Esophagus muscularis mucosa (tissue), 4 donors: ENCODE measurements at regions not wholly inside any gene's neighbourhood (a gene's known extent, or its start where the extent isn't known, plus 50 kb on each side); places are given as distances from the start of the nearest gene placed in this dataset.

Experiments
- DNase-seq: peaks from one replicate; pipeline ENCODE4 v3.0.0-alpha.2; 2017; ENCODE audit errors: extremely low spot score
- H3K27ac ChIP-seq, 4 donors: fragments of 200-600 bp; sonication (generic); replicated peaks in 1 of 4; 1 replicate in 3 of 4; 2 replicates in 1 of 4; pipeline ENCODE4 v1.5.1; 2016 to 2019; ENCODE audit warnings: mild to moderate bottlenecking in 1 of 4
- H3K27me3 ChIP-seq, 4 donors: fragments of 200-600 bp; sonication (generic); one replicate each; pipeline versions ENCODE4 v1.5.1 to v1.6.0; 2016 to 2019
- H3K36me3 ChIP-seq, 4 donors: fragments of 200-600 bp; sonication (generic); one replicate each; pipeline ENCODE4 v1.5.1; 2016 to 2019
- H3K4me1 ChIP-seq, 4 donors: fragments of 200-600 bp; sonication (generic); one replicate each; pipeline ENCODE4 v1.5.1; 2016 to 2019
- H3K4me3 ChIP-seq, 4 donors: fragments of 200-600 bp; sonication (generic); 1 replicate in 2 of 4; 2 replicates in 2 of 4; pipeline ENCODE4 v1.5.1; 2016 to 2019; ENCODE audit warnings: mild to moderate bottlenecking in 4 of 4, moderate library complexity in 1 of 4
- H3K9me3 ChIP-seq, 4 donors: fragments of 200-600 bp; sonication (generic); 1 replicate in 3 of 4; 2 replicates in 1 of 4; pipeline ENCODE4 v1.5.1; 2016 to 2019
- EP300 ChIP-seq: sonication (generic); formaldehyde crosslinking; IDR thresholded peaks from one replicate; pipeline ENCODE4 v1.6.1; 2017; ENCODE audit warnings: antibody characterized with exemption
- POLR2A ChIP-seq: fragments of 450-650 bp; IDR thresholded peaks from one replicate; pipeline ENCODE4 v1.6.1; 2017; ENCODE audit warnings: antibody characterized with exemption, moderate library complexity, mild to moderate bottlenecking, low read depth
- POLR2AphosphoS5 ChIP-seq, 2 donors: sonication (generic); formaldehyde crosslinking; IDR thresholded peaks; one replicate each; pipeline ENCODE4 v1.6.1; 2017; ENCODE audit warnings: antibody characterized with exemption in 2 of 2
- WGBS: methylation state at CpG from one replicate; pipeline ENCODE4 v1.1.5; 2018; 5-methylcytosine and 5-hydroxymethylcytosine counted together
- intact Hi-C: fragments of 100-400 bp; cut with DNase I; formaldehyde crosslinking; loops from one replicate; pipeline ENCODE4 v1.15.1; 2023
- TF ChIP-seq, protein P1 (sequence below), 3 experiments: fragments of 200-600 bp in 2 of 3; fragments of 450-650 bp in 1 of 3; sonication (generic) in 2 of 3; IDR thresholded peaks; one replicate each; pipeline ENCODE4 v1.5.1; 2017 to 2019; ENCODE audit warnings: antibody characterized with exemption in 3 of 3, mild to moderate bottlenecking in 2 of 3, moderate library complexity in 1 of 3

DNA sequence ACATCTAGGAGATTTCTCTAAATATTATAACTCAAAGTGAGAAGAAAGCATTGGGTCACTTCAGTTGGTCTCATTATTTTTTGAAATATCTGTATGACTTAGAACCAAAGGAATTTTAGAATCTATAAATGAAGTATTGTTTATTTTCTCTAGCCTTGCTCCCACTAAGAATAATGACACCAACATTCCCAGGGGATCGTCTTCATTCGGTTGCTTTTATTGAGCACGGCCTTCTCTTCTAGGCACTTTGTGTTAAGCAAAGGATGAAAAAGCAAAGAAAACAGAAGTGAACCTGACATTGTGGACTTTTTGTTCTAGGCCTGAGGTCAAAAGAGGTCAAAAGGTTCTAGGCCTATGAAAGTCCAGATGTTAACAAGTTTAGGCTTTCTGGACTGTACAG lies 231.9 kb downstream of the GALR1 start:
- TF ChIP-seq EP300, result no peak
- TF ChIP-seq POLR2AphosphoS5 (IDR thresholded peaks at IDR 0.05), result no peak
- TF ChIP-seq POLR2A, result no peak
- TF ChIP-seq, protein P1, sequence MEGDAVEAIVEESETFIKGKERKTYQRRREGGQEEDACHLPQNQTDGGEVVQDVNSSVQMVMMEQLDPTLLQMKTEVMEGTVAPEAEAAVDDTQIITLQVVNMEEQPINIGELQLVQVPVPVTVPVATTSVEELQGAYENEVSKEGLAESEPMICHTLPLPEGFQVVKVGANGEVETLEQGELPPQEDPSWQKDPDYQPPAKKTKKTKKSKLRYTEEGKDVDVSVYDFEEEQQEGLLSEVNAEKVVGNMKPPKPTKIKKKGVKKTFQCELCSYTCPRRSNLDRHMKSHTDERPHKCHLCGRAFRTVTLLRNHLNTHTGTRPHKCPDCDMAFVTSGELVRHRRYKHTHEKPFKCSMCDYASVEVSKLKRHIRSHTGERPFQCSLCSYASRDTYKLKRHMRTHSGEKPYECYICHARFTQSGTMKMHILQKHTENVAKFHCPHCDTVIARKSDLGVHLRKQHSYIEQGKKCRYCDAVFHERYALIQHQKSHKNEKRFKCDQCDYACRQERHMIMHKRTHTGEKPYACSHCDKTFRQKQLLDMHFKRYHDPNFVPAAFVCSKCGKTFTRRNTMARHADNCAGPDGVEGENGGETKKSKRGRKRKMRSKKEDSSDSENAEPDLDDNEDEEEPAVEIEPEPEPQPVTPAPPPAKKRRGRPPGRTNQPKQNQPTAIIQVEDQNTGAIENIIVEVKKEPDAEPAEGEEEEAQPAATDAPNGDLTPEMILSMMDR (IDR thresholded peaks at IDR 0.05), result no peak
- no peaks in the 10 kb centered on the region for H3K36me3 ChIP-seq
- H3K4me3 ChIP-seq, result no peak overlapping the region

DNA sequence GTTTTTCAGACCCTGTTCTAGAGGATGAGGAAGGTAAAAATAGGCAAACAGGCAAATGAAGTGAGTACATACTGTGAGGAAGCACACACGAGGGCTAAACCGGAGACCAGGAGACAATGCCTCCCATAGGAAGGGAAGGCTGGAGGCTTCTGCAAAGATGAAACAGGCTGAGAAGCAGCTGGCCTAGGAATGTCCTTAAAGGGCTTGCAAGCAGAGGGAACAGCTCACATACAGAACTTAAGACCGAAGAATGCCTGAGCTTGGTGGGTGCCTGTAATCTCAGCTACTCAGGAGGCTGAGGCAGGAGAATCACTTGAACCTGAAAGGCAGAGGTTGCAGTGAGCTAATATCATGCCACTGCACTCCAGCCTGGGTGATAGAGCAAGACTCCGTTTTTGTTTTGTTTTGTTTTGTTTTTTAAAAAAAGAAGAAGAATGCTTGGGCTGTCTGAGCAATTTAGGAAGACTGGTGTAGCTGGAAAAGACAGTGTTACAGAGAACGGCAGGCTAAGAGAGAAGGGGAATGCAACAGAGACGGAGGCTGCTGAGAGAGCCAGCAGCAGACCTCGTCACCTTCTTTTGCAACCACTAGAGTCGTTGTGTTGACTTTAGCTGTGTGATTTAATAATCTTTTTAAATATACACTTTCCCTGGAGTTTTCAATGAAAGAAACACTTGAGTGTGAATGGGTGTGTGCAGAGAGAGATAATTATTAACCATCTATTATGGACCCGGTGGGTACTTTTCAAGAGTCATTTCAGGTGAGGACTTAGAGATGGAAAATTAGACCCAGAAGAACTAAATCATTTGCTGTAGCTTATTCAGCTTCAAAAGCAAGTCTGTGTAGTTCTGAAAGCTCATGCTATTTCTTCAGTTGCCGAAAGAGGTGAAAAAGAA lies 232.8 kb downstream of the GALR1 start:
- Histone ChIP-seq H3K27ac (no peak overlapping the region), H3K9me3 (peaks cover 0 to 6% (median 0%) of the 10 kb centered on the region in 4 donors), H3K36me3 (no peaks in the 10 kb centered on the region), H3K4me1 (peaks cover 3 to 6% (median 5%) of the 10 kb centered on the region in 4 donors), H3K27me3 (peaks cover 0 to 12% (median 0%) of the 10 kb centered on the region in 4 donors), H3K4me3 (no peak overlapping the region)
- TF ChIP-seq, protein P1 (IDR thresholded peaks at IDR 0.05), result no peak
- TF ChIP-seq EP300, result no peak
- TF ChIP-seq POLR2AphosphoS5 (IDR thresholded peaks at IDR 0.05), result no peak
- no peak for TF ChIP-seq POLR2A
- intact Hi-C loops, result no loop called here
- 75% methylated on average over 10 of the region's 10 CpGs for WGBS
- no peak for DNase-seq

More for the DNA sequence above, 231.9 kb downstream of the GALR1 start:
- Histone ChIP-seq H3K27ac (no peak overlapping the region), H3K4me1 (peaks cover 3 to 6% (median 5%) of the 10 kb centered on the region in 4 donors), H3K9me3 (peaks cover 0 to 6% (median 0%) of the 10 kb centered on the region in 4 donors), H3K27me3 (peaks cover 0 to 12% (median 0%) of the 10 kb centered on the region in 4 donors)
- WGBS, result 55% methylated on average over 3 of the region's 3 CpGs
- no peak for DNase-seq
- intact Hi-C loops, result no loop called here

DNA sequence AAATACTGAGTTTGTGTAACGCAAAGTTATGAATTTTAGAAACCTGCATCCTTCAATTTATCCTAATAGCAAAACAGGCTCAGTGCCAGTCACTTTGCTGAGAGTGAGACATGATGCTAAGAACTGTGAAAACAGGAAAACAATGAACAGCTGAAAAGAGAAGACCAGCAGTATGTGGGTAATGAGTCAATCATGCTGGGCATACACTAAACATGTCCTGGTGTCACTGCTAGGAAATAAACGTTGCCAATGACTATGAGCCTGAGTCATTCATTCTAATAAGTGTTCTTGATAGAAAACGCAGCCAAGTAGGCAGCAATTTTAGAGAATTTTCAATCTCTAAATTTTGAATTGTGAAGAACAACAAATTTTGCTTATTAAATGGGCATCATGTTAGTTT lies 237.3 kb downstream of the GALR1 start:
- no peak overlapping the region for H3K4me3 ChIP-seq
- no peak overlapping the region for H3K27ac ChIP-seq
- H3K36me3 ChIP-seq, result no peaks in the 10 kb centered on the region
- intact Hi-C loops, result no loop called here
- DNase-seq, result peak; percentile 62
- WGBS, result 69% methylated on average over 3 of the region's 3 CpGs
- TF ChIP-seq, protein P1 (IDR thresholded peaks at IDR 0.05), result no peak
- TF ChIP-seq POLR2AphosphoS5 (IDR thresholded peaks at IDR 0.05), result no peak
- TF ChIP-seq POLR2A, result no peak
- TF ChIP-seq EP300, result no peak
- no peaks in the 10 kb centered on the region for H3K4me1 ChIP-seq
- H3K27me3 ChIP-seq, result peaks cover 0 to 18% (median 0%) of the 10 kb centered on the region in 4 donors
- H3K9me3 ChIP-seq, result peaks cover 0 to 6% (median 0%) of the 10 kb centered on the region in 4 donors

DNA sequence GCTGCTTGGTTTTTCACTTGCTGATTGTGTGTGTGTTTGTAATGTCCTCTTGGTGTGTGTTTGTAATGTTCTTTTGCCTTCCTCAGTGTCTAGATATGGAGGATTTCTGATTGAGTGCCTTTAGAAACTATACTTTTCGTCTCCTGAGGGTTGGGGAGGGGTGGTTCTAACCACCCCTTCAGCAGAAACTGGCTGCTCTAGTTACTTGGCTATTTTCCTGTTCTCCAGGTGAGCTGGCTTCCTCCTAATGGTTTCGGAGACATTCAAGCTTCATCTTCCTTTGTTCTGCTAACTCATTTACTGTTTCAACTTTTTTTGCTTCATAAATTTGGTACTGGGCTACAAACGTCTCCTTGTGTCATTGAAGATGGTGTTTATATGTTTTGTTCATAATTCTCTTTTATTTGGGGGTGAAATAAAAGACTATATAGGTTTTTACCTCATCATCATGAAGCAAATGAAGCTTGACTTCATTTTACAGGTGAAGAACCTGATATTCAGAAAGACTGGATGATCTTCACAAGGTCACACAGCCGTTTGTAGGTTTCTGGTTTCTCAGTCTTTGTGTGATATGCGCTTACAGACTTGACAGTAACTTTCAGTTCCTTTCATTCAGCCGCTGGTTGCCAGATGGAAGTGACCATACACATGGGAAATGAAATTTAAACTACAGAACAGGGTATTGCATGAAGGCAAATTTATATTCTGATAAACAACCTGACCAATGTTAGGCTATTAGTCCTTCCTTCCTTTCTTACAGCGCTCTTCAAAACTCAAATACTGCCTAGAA lies 238.5 kb downstream of the GALR1 start:
- Histone ChIP-seq H3K27me3 (peaks cover 0 to 18% (median 0%) of the 10 kb centered on the region in 4 donors), H3K4me1 (no peaks in the 10 kb centered on the region), H3K36me3 (no peaks in the 10 kb centered on the region), H3K9me3 (peaks cover 0 to 6% (median 0%) of the 10 kb centered on the region in 4 donors), H3K4me3 (no peak overlapping the region), H3K27ac (no peak overlapping the region)
- TF ChIP-seq POLR2A (no peak), EP300 (no peak)
- TF ChIP-seq, protein P1 (IDR thresholded peaks at IDR 0.05), result no peak
- 80% methylated on average over 7 of the region's 7 CpGs for WGBS
- intact Hi-C loops, result no loop called here
- DNase-seq, result no peak
